Tibial artery (tissue), 4 donors: ENCODE measurements at regions not wholly inside any gene's neighbourhood (a gene's known extent, or its start where the extent isn't known, plus 50 kb on each side); places are given as distances from the start of the nearest gene placed in this dataset.

Experiments used
- DNase-seq, 2 donors: peaks; one replicate each; pipeline ENCODE4 v3.0.0-alpha.2; 2019
- H3K27ac ChIP-seq, 2 donors: fragments of 200-600 bp; sonication (generic) in 1 of 2; 1 replicate in 1 of 2; 2 replicates in 1 of 2; pipeline ENCODE4 v1.5.1; 2018 to 2019; ENCODE audit warnings: mild to moderate bottlenecking in 1 of 2
- H3K27me3 ChIP-seq, 2 donors: fragments of 200-600 bp; sonication (generic) in 1 of 2; one replicate each; pipeline versions ENCODE4 v1.5.1 to v1.6.0; 2016 to 2019
- H3K36me3 ChIP-seq, 3 donors: fragments of 200-600 bp; sonication (generic) in 2 of 3; one replicate each; pipeline ENCODE4 v1.5.1; 2016 to 2019; ENCODE audit warnings: mild to moderate bottlenecking in 2 of 3
- H3K4me1 ChIP-seq, 4 donors: fragments of 200-600 bp; sonication (generic) in 2 of 4; 1 replicate in 3 of 4; 2 replicates in 1 of 4; pipeline ENCODE4 v1.5.1; 2016 to 2019
- H3K4me3 ChIP-seq, 2 donors: fragments of 200-600 bp; sonication (generic) in 1 of 2; 1 replicate in 1 of 2; 2 replicates in 1 of 2; pipeline ENCODE4 v1.5.1; 2018 to 2019; ENCODE audit warnings: mild to moderate bottlenecking in 2 of 2
- H3K9me3 ChIP-seq, 3 donors: fragments of 200-600 bp; sonication (generic) in 1 of 3; one replicate each; pipeline ENCODE4 v1.5.1; 2016 to 2019
- CTCF ChIP-seq, 2 experiments: fragments of 200-600 bp in 1 of 2; fragments of 450-650 bp in 1 of 2; IDR thresholded peaks; one replicate each; pipeline ENCODE4 v1.5.1; 2017 to 2019; ENCODE audit warnings: antibody characterized with exemption in 2 of 2, mild to moderate bottlenecking in 1 of 2, moderate library complexity in 1 of 2
- intact Hi-C: fragments of 100-400 bp; cut with DNase I; formaldehyde crosslinking; loops from one replicate; pipeline ENCODE4 v1.15.0; 2023; ENCODE audit warnings: low total_unique reads

GRCh38 chr13:50629966-50630365 is 213.5 kb downstream of the DLEU7 start:
- DNase-seq, result no peak
- intact Hi-C loops, result no loop called here
- no peak overlapping the region for H3K4me3 ChIP-seq
- H3K27me3 ChIP-seq, result no peaks in the 10 kb centered on the region
- H3K27ac ChIP-seq, result no peak overlapping the region
- H3K4me1 ChIP-seq, result no peaks in the 10 kb centered on the region
- no peaks in the 10 kb centered on the region for H3K9me3 ChIP-seq
- H3K36me3 ChIP-seq, result no peaks in the 10 kb centered on the region
- TF ChIP-seq CTCF (IDR thresholded peaks at IDR 0.05), result no peak

- H3K4me1 ChIP-seq, result no peaks in the 10 kb centered on the region
- H3K4me3 ChIP-seq, result no peak overlapping the region
- no peak overlapping the region for H3K27ac ChIP-seq
- DNase-seq, result no peak
- H3K9me3 ChIP-seq, result no peaks in the 10 kb centered on the region
- intact Hi-C loops, result no loop called here
- no peaks in the 10 kb centered on the region for H3K27me3 ChIP-seq
- no peak for TF ChIP-seq CTCF (IDR thresholded peaks at IDR 0.05)
- H3K36me3 ChIP-seq, result no peaks in the 10 kb centered on the region
Measured at GRCh38 chr13:50631041-50631440, 212.5 kb downstream of the DLEU7 start.

- Histone ChIP-seq H3K27me3 (no peaks in the 10 kb centered on the region), H3K4me3 (no peak overlapping the region), H3K9me3 (no peaks in the 10 kb centered on the region), H3K27ac (no peak overlapping the region), H3K4me1 (no peaks in the 10 kb centered on the region), H3K36me3 (no peaks in the 10 kb centered on the region)
- no peak for DNase-seq
- no peak for TF ChIP-seq CTCF (IDR thresholded peaks at IDR 0.05)
- intact Hi-C loops, result no loop called here
Measured at GRCh38 chr13:50634339-50634738, 209.2 kb downstream of the DLEU7 start.

GRCh38 chr13:50635504-50635903 is 208.0 kb downstream of the DLEU7 start:
- no peaks in the 10 kb centered on the region for H3K4me1 ChIP-seq
- peak; percentile 65 to 71 for DNase-seq
- H3K9me3 ChIP-seq, result no peaks in the 10 kb centered on the region
- no peaks in the 10 kb centered on the region for H3K27me3 ChIP-seq
- H3K27ac ChIP-seq, result no peak overlapping the region
- H3K4me3 ChIP-seq, result no peak overlapping the region
- no peaks in the 10 kb centered on the region for H3K36me3 ChIP-seq
- TF ChIP-seq CTCF (IDR thresholded peaks at IDR 0.05), result no peak
- intact Hi-C loops, result no loop called here

- no peak for DNase-seq
- no peaks in the 10 kb centered on the region for H3K27me3 ChIP-seq
- H3K36me3 ChIP-seq, result no peaks in the 10 kb centered on the region
- no peak for TF ChIP-seq CTCF (IDR thresholded peaks at IDR 0.05)
- H3K27ac ChIP-seq, result no peak overlapping the region
- H3K4me1 ChIP-seq, result no peaks in the 10 kb centered on the region
- H3K4me3 ChIP-seq, result no peak overlapping the region
- intact Hi-C loops, result no loop called here
- H3K9me3 ChIP-seq, result no peaks in the 10 kb centered on the region
Measured at GRCh38 chr13:50636007-50636704, 207.3 kb downstream of the DLEU7 start.

- intact Hi-C loops, result no loop called here
- no peaks in the 10 kb centered on the region for H3K36me3 ChIP-seq
- DNase-seq, result no peak
- no peaks in the 10 kb centered on the region for H3K9me3 ChIP-seq
- no peaks in the 10 kb centered on the region for H3K4me1 ChIP-seq
- H3K27ac ChIP-seq, result no peak overlapping the region
- no peak for TF ChIP-seq CTCF (IDR thresholded peaks at IDR 0.05)
- no peak overlapping the region for H3K4me3 ChIP-seq
- no peaks in the 10 kb centered on the region for H3K27me3 ChIP-seq
Measured at GRCh38 chr13:50643060-50643459, 200.4 kb downstream of the DLEU7 start.
